Caco-2 (cell line): ENCODE measurements at regions not wholly inside any gene's neighbourhood (a gene's known extent, or its start where the extent isn't known, plus 50 kb on each side); places are given as distances from the start of the nearest gene placed in this dataset.

Experiments
- BruUV-seq: library from RNA; stranded (reverse); fragments of 400-500 nt; replicated peaks from 2 replicates; lab custom pipeline; 2021; lab: Mats Ljungman, UMichigan
- CTCF ChIA-PET: fragments of 300-600 bp; sonication (Branson Sonifier 250); formaldehyde crosslinking; loops from one replicate; lab custom pipeline; 2022; ENCODE audit warnings: antibody characterized with exemption; lab: Charles Lee
- POLR2A ChIA-PET: fragments of 300-600 bp; sonication (Branson Sonifier 250); formaldehyde crosslinking; loops from one replicate; lab custom pipeline; 2022; ENCODE audit warnings: antibody characterized with exemption; lab: Charles Lee
- DNase-seq, 2 experiments: peaks; one replicate each; pipeline versions ENCODE4 v3.0.0 to v3.0.0-alpha.2; 2020 to 2022
- H3K27me3 ChIP-seq: replicated peaks from 2 replicates; pipeline ENCODE4 v1.6.0; 2011; ENCODE audit warnings: low read length; ENCODE audit not compliant: control insufficient read depth, insufficient read depth
- H3K36me3 ChIP-seq: 2 replicates; pipeline ENCODE4 v1.5.1; 2011; ENCODE audit warnings: low read length; ENCODE audit not compliant: control insufficient read depth, insufficient read depth
- H3K4me1 ChIP-seq: fragments of 250-450 bp; sonication (Bioruptor Pico); 2 replicates; pipeline ENCODE4 v1.5.1; 2020; ENCODE audit warnings: mild to moderate bottlenecking
- H3K4me3 ChIP-seq: 2 replicates; pipeline ENCODE4 v1.5.1; 2011; ENCODE audit warnings: low read depth, mild to moderate bottlenecking, control low read depth, low read length
- H3K9me3 ChIP-seq: fragments of 250-450 bp; sonication (Bioruptor Pico); 2 replicates; pipeline ENCODE4 v1.5.1; 2020; ENCODE audit warnings: mild to moderate bottlenecking, moderate library complexity
- H3K27ac Mint-ChIP-seq: one replicate; pipeline ENCODE4 v1.8.0; 2022; ENCODE audit warnings: mixed read lengths; ENCODE audit not compliant: unreplicated experiment
- H3K27me3 Mint-ChIP-seq: one replicate; pipeline ENCODE4 v1.8.0; 2022; ENCODE audit warnings: mixed read lengths; ENCODE audit not compliant: insufficient read depth, unreplicated experiment
- H3K36me3 Mint-ChIP-seq: one replicate; pipeline ENCODE4 v1.8.0; 2022; ENCODE audit warnings: mild to moderate bottlenecking, mixed read lengths; ENCODE audit not compliant: insufficient read depth, unreplicated experiment
- H3K4me1 Mint-ChIP-seq: one replicate; pipeline ENCODE4 v1.8.0; 2022; ENCODE audit warnings: low read depth, mixed read lengths; ENCODE audit not compliant: unreplicated experiment
- H3K4me3 Mint-ChIP-seq: one replicate; pipeline ENCODE4 v1.8.0; 2022; ENCODE audit warnings: mild to moderate bottlenecking, moderate library complexity, mixed read lengths; ENCODE audit not compliant: unreplicated experiment
- H3K9me3 Mint-ChIP-seq: one replicate; pipeline ENCODE4 v1.8.0; 2022; ENCODE audit warnings: mixed read lengths; ENCODE audit not compliant: unreplicated experiment
- intact Hi-C: fragments of 100-400 bp; cut with micrococcal nuclease; formaldehyde crosslinking; loops from one replicate; pipeline ENCODE4 v1.10.0; 2022; ENCODE audit not compliant: unreplicated experiment
- TF ChIP-seq, protein P1 (sequence below), 2 experiments: fragments of 200-600 bp in 1 of 2; IDR thresholded peaks; 1 replicate in 1 of 2; 2 replicates in 1 of 2; pipeline versions ENCODE4 v1.5.1 to v1.8.0; 2011 to 2022; ENCODE audit warnings: antibody characterized with exemption in 1 of 2, control low read depth in 1 of 2, inconsistent platforms in 1 of 2, low read depth in 1 of 2, low read length in 1 of 2, mild to moderate bottlenecking in 1 of 2, moderate library complexity in 1 of 2; ENCODE audit not compliant: insufficient read depth in 1 of 2, severe bottlenecking in 1 of 2, unreplicated experiment in 1 of 2

DNA sequence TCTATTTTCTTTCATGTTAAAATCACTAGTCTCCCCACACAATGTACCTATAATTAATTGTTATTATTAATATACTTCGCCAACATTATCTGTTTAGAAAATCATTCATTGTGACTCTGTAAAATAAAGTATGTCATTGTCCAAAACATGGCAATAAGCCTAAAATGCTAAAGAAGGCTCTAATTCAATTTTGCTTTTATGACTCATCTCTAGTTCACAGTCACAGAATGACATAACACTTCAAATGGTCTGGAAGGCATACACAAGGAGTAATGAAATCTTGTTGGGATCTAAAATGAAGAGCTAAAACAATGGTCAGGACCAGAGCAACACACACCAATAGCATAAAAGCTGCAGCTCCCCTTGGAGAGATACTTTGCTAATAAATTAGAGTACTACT is 505.8 kb downstream of the GPAM start:
- Mint-ChIP-seq H3K9me3 (no peaks in the 10 kb centered on the region), H3K27me3 (peaks cover 9% of the 10 kb centered on the region), H3K36me3 (no peaks in the 10 kb centered on the region), H3K4me1 (no peaks in the 10 kb centered on the region), H3K4me3 (no peak overlapping the region), H3K27ac (no peak overlapping the region)
- no peaks in the 10 kb centered on the region for H3K9me3 ChIP-seq
- H3K27me3 ChIP-seq, result no peaks in the 10 kb centered on the region
- intact Hi-C loops, result no loop called here
- TF ChIP-seq, protein P1, sequence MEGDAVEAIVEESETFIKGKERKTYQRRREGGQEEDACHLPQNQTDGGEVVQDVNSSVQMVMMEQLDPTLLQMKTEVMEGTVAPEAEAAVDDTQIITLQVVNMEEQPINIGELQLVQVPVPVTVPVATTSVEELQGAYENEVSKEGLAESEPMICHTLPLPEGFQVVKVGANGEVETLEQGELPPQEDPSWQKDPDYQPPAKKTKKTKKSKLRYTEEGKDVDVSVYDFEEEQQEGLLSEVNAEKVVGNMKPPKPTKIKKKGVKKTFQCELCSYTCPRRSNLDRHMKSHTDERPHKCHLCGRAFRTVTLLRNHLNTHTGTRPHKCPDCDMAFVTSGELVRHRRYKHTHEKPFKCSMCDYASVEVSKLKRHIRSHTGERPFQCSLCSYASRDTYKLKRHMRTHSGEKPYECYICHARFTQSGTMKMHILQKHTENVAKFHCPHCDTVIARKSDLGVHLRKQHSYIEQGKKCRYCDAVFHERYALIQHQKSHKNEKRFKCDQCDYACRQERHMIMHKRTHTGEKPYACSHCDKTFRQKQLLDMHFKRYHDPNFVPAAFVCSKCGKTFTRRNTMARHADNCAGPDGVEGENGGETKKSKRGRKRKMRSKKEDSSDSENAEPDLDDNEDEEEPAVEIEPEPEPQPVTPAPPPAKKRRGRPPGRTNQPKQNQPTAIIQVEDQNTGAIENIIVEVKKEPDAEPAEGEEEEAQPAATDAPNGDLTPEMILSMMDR (IDR thresholded peaks at IDR 0.05; ENCODE audit: insufficient read depth in 1 of 2, low read depth in 1 of 2, low read length in 1 of 2, severe bottlenecking in 1 of 2, unreplicated experiment in 1 of 2), result no peak
- ChIA-PET POLR2A (no interaction called here), CTCF (no interaction called here)
- no peak for DNase-seq
- no peaks in the 10 kb centered on the region for H3K4me1 ChIP-seq
- no peaks in the 10 kb centered on the region for H3K36me3 ChIP-seq
- H3K4me3 ChIP-seq, result no peak overlapping the region
- BruUV-seq, result no TSS peak

DNA sequence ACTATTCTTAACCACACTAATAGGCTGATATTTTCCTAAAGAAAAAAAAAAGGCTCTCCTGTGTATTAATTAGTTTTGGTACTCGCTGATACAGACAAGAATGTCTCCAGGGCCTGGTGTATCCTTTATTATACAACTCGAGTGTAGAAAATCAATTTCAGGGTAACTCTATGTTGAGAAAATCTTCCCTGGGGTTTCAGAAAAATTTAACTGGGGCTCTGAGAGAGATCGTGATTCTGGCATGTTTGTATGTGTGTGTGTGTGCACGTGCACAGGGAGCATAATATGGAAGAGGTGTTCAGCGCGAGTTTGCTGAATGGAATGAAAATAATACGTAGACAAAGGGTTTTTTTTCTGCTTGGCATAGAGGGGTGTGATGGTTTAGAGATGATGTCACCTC is 496.8 kb downstream of the GPAM start:
- POLR2A ChIA-PET, result no interaction called here
- Histone ChIP-seq H3K4me3 (no peak overlapping the region), H3K27me3 (no peaks in the 10 kb centered on the region), H3K36me3 (no peaks in the 10 kb centered on the region), H3K9me3 (no peaks in the 10 kb centered on the region), H3K4me1 (no peaks in the 10 kb centered on the region)
- Mint-ChIP-seq H3K36me3 (no peaks in the 10 kb centered on the region), H3K9me3 (peaks cover 9% of the 10 kb centered on the region), H3K27me3 (no peaks in the 10 kb centered on the region), H3K4me1 (no peaks in the 10 kb centered on the region), H3K4me3 (no peak overlapping the region), H3K27ac (no peak overlapping the region)
- no peak for DNase-seq
- intact Hi-C loops, result no loop called here
- no TSS peak for BruUV-seq
- TF ChIP-seq, protein P1 (IDR thresholded peaks at IDR 0.05; ENCODE audit: insufficient read depth in 1 of 2, low read depth in 1 of 2, low read length in 1 of 2, severe bottlenecking in 1 of 2, unreplicated experiment in 1 of 2), result no peak
- CTCF ChIA-PET, result no interaction called here

DNA sequence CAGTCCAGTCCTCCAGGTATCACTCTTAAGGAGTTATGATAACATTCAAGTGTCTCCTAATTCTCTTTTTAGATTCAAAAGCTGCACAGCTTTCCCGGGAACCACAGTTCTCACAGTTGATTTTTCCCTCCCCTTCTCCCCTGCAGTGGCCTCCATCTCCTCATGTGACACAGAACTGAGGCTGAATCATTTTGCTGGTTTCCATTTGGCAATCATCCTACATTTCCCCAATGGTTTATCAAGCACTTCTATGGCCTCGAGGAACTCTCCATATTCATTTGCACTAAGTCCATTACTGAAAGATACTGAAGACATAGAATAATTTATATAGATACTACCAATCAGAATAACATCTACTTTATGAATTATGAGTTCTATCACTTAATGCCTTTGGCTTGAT is 484.9 kb downstream of the GPAM start:
- CTCF ChIA-PET, result no interaction called here

More for the DNA sequence above, 484.9 kb downstream of the GPAM start:
- Histone ChIP-seq H3K27me3 (no peaks in the 10 kb centered on the region), H3K9me3 (no peaks in the 10 kb centered on the region), H3K36me3 (no peaks in the 10 kb centered on the region), H3K4me1 (no peaks in the 10 kb centered on the region), H3K4me3 (no peak overlapping the region)
- intact Hi-C loops, result no loop called here
- Mint-ChIP-seq H3K9me3 (no peaks in the 10 kb centered on the region), H3K36me3 (no peaks in the 10 kb centered on the region), H3K27me3 (peaks cover 9% of the 10 kb centered on the region), H3K4me1 (no peaks in the 10 kb centered on the region), H3K4me3 (no peak overlapping the region), H3K27ac (no peak overlapping the region)
- TF ChIP-seq, protein P1 (IDR thresholded peaks at IDR 0.05; ENCODE audit: insufficient read depth in 1 of 2, low read depth in 1 of 2, low read length in 1 of 2, severe bottlenecking in 1 of 2, unreplicated experiment in 1 of 2), result no peak
- POLR2A ChIA-PET, result interaction anchor here (0.6 kb wide), 1 partner anchor 878 kb away, joined by 3 read pairs; no protein-coding TSS in a partner anchor
- DNase-seq, result no peak
- no TSS peak for BruUV-seq
